Mucosa of descending colon (tissue), 3 donors: ENCODE measurements at regions not wholly inside any gene's neighbourhood (a gene's known extent, or its start where the extent isn't known, plus 50 kb on each side); places are given as distances from the start of the nearest gene placed in this dataset.

Source experiments
- ATAC-seq: fragments of 200-7000 bp; cut with Tn5 transposase; one replicate; pipeline ENCODE4 v1.9.1; 2020; ENCODE audit warnings: mild to moderate bottlenecking, moderate library complexity
- DNase-seq, 3 donors: peaks; one replicate each; pipeline ENCODE4 v3.0.0-alpha.2; 2020
- H3K36me3 ChIP-seq: fragments of 200-600 bp; one replicate; pipeline ENCODE4 v1.8.0; 2021; ENCODE audit warnings: low read depth, mild to moderate bottlenecking
- H3K4me1 ChIP-seq: fragments of 200-600 bp; one replicate; pipeline ENCODE4 v1.8.0; 2021; ENCODE audit warnings: low read depth, mild to moderate bottlenecking
- H3K4me3 ChIP-seq: fragments of 200-600 bp; one replicate; pipeline ENCODE4 v1.8.0; 2021; ENCODE audit warnings: mild to moderate bottlenecking
- H3K9me3 ChIP-seq: fragments of 200-600 bp; one replicate; pipeline ENCODE4 v1.8.0; 2021; ENCODE audit warnings: mild to moderate bottlenecking
- intact Hi-C, 2 donors: fragments of 100-400 bp; cut with DNase I in 1 of 2; cut with micrococcal nuclease in 1 of 2; formaldehyde crosslinking; loops; one replicate each; pipeline versions ENCODE4 v1.11.0 to v1.11.1; 2022; cut with DNase I, micrococcal nuclease
- TF ChIP-seq, protein P1 (sequence below): fragments of 200-600 bp; IDR thresholded peaks from one replicate; pipeline ENCODE4 v1.8.0; 2022; ENCODE audit warnings: antibody characterized with exemption, mild to moderate bottlenecking
- donor health status: DM: no; HTN: no; CAD: no; lungs with moderate emphysema.
- donor health status: DM: no; HTN: no; CAD: no.
- donor health status: DM: no; HTN: yes; CAD: no.

DNA sequence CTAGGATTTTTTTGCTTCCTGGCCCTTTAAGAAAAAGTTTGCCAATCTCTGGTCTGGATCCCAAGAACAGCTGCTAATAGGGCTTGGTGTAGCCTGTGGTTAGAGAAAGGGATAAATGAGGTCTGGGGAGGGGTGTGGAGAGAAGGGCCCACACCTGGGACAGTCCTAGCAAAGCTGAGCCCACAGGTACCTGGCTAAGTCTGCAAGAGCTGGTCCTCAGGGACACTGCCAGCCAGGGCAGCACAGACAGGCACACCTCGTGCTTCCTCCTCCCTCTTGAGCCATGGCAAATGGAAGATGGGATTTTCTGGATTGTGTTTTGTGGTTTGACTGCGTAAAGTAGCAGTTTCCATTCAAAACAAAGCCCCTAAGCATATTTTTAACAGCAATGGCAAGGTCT lies 217.5 kb downstream of the SOX9 start:
- TF ChIP-seq, protein P1, sequence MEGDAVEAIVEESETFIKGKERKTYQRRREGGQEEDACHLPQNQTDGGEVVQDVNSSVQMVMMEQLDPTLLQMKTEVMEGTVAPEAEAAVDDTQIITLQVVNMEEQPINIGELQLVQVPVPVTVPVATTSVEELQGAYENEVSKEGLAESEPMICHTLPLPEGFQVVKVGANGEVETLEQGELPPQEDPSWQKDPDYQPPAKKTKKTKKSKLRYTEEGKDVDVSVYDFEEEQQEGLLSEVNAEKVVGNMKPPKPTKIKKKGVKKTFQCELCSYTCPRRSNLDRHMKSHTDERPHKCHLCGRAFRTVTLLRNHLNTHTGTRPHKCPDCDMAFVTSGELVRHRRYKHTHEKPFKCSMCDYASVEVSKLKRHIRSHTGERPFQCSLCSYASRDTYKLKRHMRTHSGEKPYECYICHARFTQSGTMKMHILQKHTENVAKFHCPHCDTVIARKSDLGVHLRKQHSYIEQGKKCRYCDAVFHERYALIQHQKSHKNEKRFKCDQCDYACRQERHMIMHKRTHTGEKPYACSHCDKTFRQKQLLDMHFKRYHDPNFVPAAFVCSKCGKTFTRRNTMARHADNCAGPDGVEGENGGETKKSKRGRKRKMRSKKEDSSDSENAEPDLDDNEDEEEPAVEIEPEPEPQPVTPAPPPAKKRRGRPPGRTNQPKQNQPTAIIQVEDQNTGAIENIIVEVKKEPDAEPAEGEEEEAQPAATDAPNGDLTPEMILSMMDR, result no peak
- no peak for DNase-seq
- intact Hi-C loops, result no loop called here
- Histone ChIP-seq H3K9me3 (no peaks in the 10 kb centered on the region), H3K4me1 (no peaks in the 10 kb centered on the region), H3K4me3 (no peak overlapping the region), H3K36me3 (no peaks in the 10 kb centered on the region)
- ATAC-seq, result peak; percentile 34

DNA sequence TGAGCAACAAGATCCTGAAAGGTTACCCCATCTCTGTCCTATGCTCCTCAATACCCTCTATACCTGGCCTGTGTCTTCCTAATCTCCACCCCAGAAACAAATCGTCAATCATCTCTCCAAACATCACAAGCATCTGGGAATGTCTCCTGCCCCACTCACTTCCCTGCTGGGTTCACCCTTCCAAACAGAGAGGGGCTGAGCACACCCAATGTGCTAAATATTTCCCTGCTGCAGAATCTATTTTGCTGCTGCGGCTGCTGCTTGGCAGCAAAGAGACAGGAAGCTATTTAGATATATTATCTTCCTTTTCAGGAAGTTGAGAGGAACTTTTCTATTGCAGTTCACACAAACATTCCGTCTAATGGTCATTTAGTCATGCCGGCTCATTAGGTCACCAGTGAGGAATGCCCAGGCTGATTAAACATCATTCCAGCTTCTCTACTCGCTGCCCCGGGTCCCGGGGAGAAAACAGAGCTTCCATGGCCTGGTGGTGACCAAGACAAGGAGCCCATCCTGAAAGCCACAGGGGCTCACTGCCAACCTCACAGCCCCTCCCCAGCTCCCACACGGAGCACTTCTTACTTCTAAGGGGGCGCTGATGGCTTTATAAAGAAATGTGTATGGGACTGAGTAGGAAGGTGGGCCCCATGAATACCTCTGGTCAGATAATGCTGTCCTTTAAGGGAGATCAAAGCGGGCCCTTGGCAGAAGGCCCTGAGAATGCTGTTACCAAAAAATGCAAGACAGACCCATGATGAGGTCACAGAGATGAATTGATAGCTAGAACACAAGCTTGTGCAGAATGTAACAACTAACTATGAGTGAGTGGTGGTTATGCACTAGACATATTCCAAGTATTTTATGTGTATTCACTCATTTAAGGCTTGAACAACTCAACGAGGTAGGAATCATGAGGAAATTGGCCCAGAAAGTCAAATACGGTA lies 218.3 kb downstream of the SOX9 start:
- Histone ChIP-seq H3K4me1 (no peaks in the 10 kb centered on the region), H3K36me3 (no peaks in the 10 kb centered on the region), H3K9me3 (no peaks in the 10 kb centered on the region), H3K4me3 (no peak overlapping the region)
- ATAC-seq, result peak; percentile 78
- TF ChIP-seq, protein P1, result no peak
- intact Hi-C loops, result no loop called here
- peak in 2 of 3 donors; percentile 19 to 37 for DNase-seq

DNA sequence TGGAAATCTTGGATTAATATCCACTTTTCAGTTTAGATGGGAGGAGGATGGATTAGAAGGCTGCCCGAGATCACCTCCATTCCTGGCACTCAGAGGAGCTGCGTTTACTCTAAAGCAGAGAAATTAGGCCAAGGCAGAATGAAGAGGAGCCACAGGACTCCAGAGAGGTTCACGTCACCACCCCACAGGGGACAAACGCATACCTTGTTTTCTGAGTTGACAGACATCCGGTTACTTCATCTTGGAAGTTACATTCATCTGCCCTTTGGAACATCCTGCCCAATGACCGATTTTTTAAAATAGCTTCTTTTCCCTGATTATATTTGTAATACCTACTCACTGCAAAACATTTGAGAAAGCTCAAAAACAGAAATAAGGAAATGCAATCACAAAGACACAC lies 220.0 kb downstream of the SOX9 start:
- Histone ChIP-seq H3K4me3 (no peak overlapping the region), H3K36me3 (no peaks in the 10 kb centered on the region), H3K4me1 (no peaks in the 10 kb centered on the region), H3K9me3 (no peaks in the 10 kb centered on the region)
- ATAC-seq (no peak), DNase-seq (no peak)
- TF ChIP-seq, protein P1, result no peak
- intact Hi-C loops, result no loop called here

DNA sequence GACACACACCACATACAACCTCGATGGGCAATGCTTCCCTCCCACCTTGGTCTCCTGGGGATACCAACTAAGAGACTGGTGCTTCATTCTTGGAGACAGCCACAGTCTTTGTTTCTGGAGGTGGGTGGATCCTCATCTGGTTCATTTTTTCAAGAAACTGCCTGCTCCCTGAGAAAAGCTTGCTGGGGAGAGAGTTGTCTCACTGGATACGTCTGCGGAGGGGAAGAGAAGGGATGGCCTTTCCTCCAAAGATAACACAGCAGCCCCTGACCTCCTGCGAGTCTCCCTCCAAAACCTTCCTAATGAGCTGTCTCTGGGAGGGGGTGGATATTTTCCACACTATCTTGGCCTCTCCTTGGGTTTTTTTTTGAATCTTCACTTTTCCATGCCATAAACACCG lies 221.2 kb downstream of the SOX9 start:
- H3K9me3 ChIP-seq, result no peaks in the 10 kb centered on the region
- no peak for ATAC-seq
- TF ChIP-seq, protein P1, result no peak
- intact Hi-C loops, result no loop called here
- H3K4me1 ChIP-seq, result no peaks in the 10 kb centered on the region
- no peaks in the 10 kb centered on the region for H3K36me3 ChIP-seq
- H3K4me3 ChIP-seq, result no peak overlapping the region
- DNase-seq, result no peak

DNA sequence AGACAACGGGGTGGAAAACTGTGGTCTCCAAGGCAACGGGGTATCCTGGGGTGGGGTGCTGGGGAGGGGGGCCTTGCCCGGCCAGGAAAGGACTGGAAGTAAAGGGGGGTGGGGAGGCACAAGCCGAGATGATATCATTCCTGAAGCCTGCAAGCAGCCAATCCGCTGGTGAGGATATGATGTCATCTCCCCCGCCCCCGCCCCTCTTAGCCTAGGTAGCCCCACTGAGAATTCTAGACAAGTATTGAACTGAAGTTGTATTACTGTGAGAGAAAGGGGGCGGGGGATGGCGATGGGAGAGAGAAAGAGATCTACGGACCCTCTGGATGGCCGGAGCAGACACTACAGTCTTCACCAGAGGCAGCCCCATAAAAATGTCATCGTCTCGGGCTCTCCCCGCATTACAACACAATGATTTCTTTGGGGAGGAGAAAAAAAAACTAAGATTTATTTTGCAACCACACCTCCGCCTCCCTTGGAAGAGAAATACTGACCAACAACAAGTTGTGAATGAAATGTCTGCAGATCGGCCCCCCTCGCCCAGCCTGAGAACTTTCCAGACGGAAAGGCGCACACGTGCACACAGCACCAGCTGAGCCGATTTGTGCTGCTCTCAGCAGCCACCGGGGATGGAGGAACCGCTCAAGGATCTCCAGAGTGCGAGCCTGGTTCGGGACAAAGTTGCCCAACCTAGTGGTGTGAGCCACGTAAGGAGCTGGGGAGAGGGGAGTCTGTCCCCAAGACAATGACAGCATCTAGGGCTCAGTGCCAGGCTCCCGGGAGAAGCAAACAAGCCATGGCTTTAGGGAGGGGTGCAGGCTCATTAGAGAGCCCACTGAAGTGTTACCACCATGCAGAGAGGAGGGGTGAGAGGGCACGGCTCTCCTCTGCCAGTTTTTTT lies 222.1 kb downstream of the SOX9 start:
- TF ChIP-seq, protein P1, result no peak
- ATAC-seq (no peak), DNase-seq (no peak)

More for the DNA sequence above, 222.1 kb downstream of the SOX9 start:
- no peaks in the 10 kb centered on the region for H3K36me3 ChIP-seq
- no peaks in the 10 kb centered on the region for H3K9me3 ChIP-seq
- intact Hi-C loops, result no loop called here
- H3K4me1 ChIP-seq, result no peaks in the 10 kb centered on the region
- no peak overlapping the region for H3K4me3 ChIP-seq
